Smooth muscle cell (in vitro differentiated cells): ENCODE measurements at regions not wholly inside any gene's neighbourhood (a gene's known extent, or its start where the extent isn't known, plus 50 kb on each side); places are given as distances from the start of the nearest gene placed in this dataset.

ENCODE experiments used
- DNase-seq: peaks from one replicate; lab custom pipeline; 2025; ENCODE audit not compliant: unreplicated experiment; lab: John Stamatoyannopoulos, UW
- H2AFZ ChIP-seq: fragments of 200-600 bp; sonication (generic); 2 replicates; pipeline ENCODE4 v1.6.0; 2016; ENCODE audit warnings: antibody characterized with exemption, low read depth, mild to moderate bottlenecking
- H3F3A ChIP-seq: fragments of 200-600 bp; sonication (generic); 2 replicates; pipeline ENCODE4 v1.6.0; 2017; ENCODE audit warnings: antibody characterized with exemption, low read depth
- H3K27ac ChIP-seq: fragments of 200-600 bp; sonication (generic); 2 replicates; pipeline ENCODE4 v1.5.1; 2016; ENCODE audit warnings: low read depth, mild to moderate bottlenecking
- H3K27me3 ChIP-seq: fragments of 200-600 bp; sonication (generic); 2 replicates; pipeline ENCODE4 v1.6.1; 2016; ENCODE audit warnings: low read depth, mild to moderate bottlenecking
- H3K36me3 ChIP-seq: fragments of 200-600 bp; sonication (generic); 2 replicates; pipeline ENCODE4 v1.5.1; 2016; ENCODE audit warnings: low read depth
- H3K4me1 ChIP-seq: fragments of 200-600 bp; sonication (generic); 2 replicates; pipeline ENCODE4 v1.5.1; 2016; ENCODE audit warnings: low read depth
- H3K4me2 ChIP-seq: fragments of 200-600 bp; sonication (generic); 2 replicates; pipeline ENCODE4 v1.6.0; 2016; ENCODE audit warnings: mild to moderate bottlenecking
- H3K4me3 ChIP-seq: fragments of 200-600 bp; sonication (generic); 2 replicates; pipeline ENCODE4 v1.5.1; 2016; ENCODE audit warnings: mild to moderate bottlenecking
- H3K79me2 ChIP-seq: fragments of 200-600 bp; sonication (generic); 2 replicates; pipeline ENCODE4 v1.6.0; 2016; ENCODE audit warnings: low read depth, mild to moderate bottlenecking
- H3K9ac ChIP-seq: fragments of 200-600 bp; sonication (generic); 2 replicates; pipeline ENCODE4 v1.6.0; 2016; ENCODE audit warnings: low read depth
- H3K9me3 ChIP-seq: fragments of 200-600 bp; sonication (generic); replicated peaks from 2 replicates; pipeline ENCODE4 v1.5.1; 2016; ENCODE audit warnings: low read depth
- H4K20me1 ChIP-seq: fragments of 200-600 bp; sonication (generic); 2 replicates; pipeline ENCODE4 v1.6.0; 2016; ENCODE audit warnings: low read depth
- WGBS: methylation state at CpG from one replicate; pipeline ENCODE4 v1.1.7; 2016; ENCODE audit warnings: low lambda C conversion rate; 5-methylcytosine and 5-hydroxymethylcytosine counted together
- TF ChIP-seq, protein P1 (sequence below): fragments of 200-600 bp; sonication (generic); IDR thresholded peaks from 2 replicates; pipeline ENCODE4 v1.5.1; 2017; ENCODE audit warnings: borderline replicate concordance, mild to moderate bottlenecking, antibody characterized with exemption; ENCODE audit not compliant: insufficient read depth, poor library complexity, severe bottlenecking

- Histone ChIP-seq H3K4me3 (no peak overlapping the region), H4K20me1 (no peaks in the 10 kb centered on the region), H3K27ac (no peak overlapping the region), H3K27me3 (no peaks in the 10 kb centered on the region), H3F3A (no peaks in the 10 kb centered on the region), H3K36me3 (no peaks in the 10 kb centered on the region), H3K9ac (no peak overlapping the region), H3K4me2 (no peak overlapping the region), H2AFZ (no peak overlapping the region), H3K4me1 (no peaks in the 10 kb centered on the region), H3K79me2 (no peaks in the 10 kb centered on the region), H3K9me3 (no peaks in the 10 kb centered on the region)
- WGBS = 97% methylated on average over 4 of the region's 4 CpGs
- DNase-seq = no peak
- TF ChIP-seq, protein P1, sequence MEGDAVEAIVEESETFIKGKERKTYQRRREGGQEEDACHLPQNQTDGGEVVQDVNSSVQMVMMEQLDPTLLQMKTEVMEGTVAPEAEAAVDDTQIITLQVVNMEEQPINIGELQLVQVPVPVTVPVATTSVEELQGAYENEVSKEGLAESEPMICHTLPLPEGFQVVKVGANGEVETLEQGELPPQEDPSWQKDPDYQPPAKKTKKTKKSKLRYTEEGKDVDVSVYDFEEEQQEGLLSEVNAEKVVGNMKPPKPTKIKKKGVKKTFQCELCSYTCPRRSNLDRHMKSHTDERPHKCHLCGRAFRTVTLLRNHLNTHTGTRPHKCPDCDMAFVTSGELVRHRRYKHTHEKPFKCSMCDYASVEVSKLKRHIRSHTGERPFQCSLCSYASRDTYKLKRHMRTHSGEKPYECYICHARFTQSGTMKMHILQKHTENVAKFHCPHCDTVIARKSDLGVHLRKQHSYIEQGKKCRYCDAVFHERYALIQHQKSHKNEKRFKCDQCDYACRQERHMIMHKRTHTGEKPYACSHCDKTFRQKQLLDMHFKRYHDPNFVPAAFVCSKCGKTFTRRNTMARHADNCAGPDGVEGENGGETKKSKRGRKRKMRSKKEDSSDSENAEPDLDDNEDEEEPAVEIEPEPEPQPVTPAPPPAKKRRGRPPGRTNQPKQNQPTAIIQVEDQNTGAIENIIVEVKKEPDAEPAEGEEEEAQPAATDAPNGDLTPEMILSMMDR = no peak
Observed at GRCh38 chr2:220916931-220917330, 655.2 kb downstream of the EPHA4 start.

- TF ChIP-seq, protein P1 = no peak
- Histone ChIP-seq H3K27me3 (no peaks in the 10 kb centered on the region), H3K9ac (no peak overlapping the region), H4K20me1 (no peaks in the 10 kb centered on the region), H2AFZ (no peak overlapping the region), H3K4me2 (no peak overlapping the region), H3K4me3 (no peak overlapping the region), H3K36me3 (no peaks in the 10 kb centered on the region), H3K4me1 (no peaks in the 10 kb centered on the region), H3K79me2 (no peaks in the 10 kb centered on the region), H3K9me3 (no peaks in the 10 kb centered on the region), H3F3A (no peaks in the 10 kb centered on the region), H3K27ac (no peak overlapping the region)
- DNase-seq = no peak
- 71% methylated on average over 2 of the region's 2 CpGs for WGBS
Observed at GRCh38 chr2:220930271-220931076, 641.6 kb downstream of the EPHA4 start.

DNA sequence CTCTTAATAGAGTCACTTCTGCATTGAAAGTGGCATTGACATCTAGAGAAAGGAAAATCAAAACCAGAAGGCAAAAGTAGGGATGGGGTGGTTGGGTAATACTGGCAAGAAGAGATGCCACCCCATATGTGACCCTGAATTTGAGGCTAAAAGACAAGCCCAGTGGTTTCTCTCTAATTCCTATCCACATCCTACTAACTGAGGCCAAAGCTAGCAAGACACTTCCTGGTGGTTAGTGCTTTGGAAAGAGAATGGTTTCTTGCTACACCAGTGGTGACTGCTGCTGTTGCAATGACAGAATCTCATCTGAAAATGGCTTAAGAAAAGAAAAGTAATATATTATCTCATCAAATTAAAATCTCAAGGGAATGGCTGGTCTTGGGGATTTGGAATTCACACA, 640.6 kb downstream of the EPHA4 start:
- Histone ChIP-seq H3K27me3 (no peaks in the 10 kb centered on the region), H3K4me1 (no peaks in the 10 kb centered on the region), H3K36me3 (no peaks in the 10 kb centered on the region), H4K20me1 (no peaks in the 10 kb centered on the region), H3K4me3 (no peak overlapping the region), H3K9me3 (no peaks in the 10 kb centered on the region), H3K27ac (no peak overlapping the region), H3K9ac (no peak overlapping the region), H2AFZ (no peak overlapping the region), H3K79me2 (no peaks in the 10 kb centered on the region), H3F3A (no peaks in the 10 kb centered on the region), H3K4me2 (no peak overlapping the region)
- TF ChIP-seq, protein P1 = no peak
- DNase-seq = no peak

DNA sequence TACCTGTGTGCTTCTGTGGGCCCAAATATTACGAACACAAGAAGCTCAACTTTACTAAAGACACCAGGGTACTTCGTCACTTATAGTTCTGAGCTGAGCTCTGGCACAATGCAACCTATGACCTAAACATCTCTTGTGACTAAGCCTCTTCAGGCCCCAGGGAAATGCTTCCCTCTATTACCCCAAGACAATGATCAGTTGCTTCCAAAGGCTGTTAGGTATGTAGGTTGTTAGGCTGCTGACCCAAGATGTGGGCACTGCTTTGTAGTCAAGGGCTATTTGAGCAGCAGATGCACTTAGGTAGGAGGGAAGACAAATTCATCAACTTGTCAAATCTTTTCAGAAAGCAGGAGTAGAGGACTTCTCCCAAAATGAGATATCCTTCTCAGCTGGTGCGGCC, 640.1 kb downstream of the EPHA4 start:
- H3K4me1 ChIP-seq = no peaks in the 10 kb centered on the region
- H3K9me3 ChIP-seq = no peaks in the 10 kb centered on the region
- H3K9ac ChIP-seq = no peak overlapping the region
- no peaks in the 10 kb centered on the region for H3K79me2 ChIP-seq
- no peak for DNase-seq
- 99% methylated on average over 3 of the region's 3 CpGs for WGBS
- TF ChIP-seq, protein P1 = no peak
- no peaks in the 10 kb centered on the region for H3F3A ChIP-seq
- H3K36me3 ChIP-seq = no peaks in the 10 kb centered on the region
- no peak overlapping the region for H3K27ac ChIP-seq
- H3K4me3 ChIP-seq = no peak overlapping the region
- H3K27me3 ChIP-seq = no peaks in the 10 kb centered on the region
- H4K20me1 ChIP-seq = no peaks in the 10 kb centered on the region
- H3K4me2 ChIP-seq = no peak overlapping the region
- no peak overlapping the region for H2AFZ ChIP-seq
